Thyroid gland (tissue), 4 donors: ENCODE measurements at regions not wholly inside any gene's neighbourhood (a gene's known extent, or its start where the extent isn't known, plus 50 kb on each side); places are given as distances from the start of the nearest gene placed in this dataset.

Source experiments
- POLR2A ChIP-seq, 2 donors: fragments of 450-650 bp; IDR thresholded peaks; one replicate each; pipeline ENCODE4 v1.6.1; 2017; ENCODE audit warnings: antibody characterized with exemption in 2 of 2, mild to moderate bottlenecking in 2 of 2, moderate library complexity in 1 of 2
- TF ChIP-seq, protein P1 (sequence below), 6 experiments: fragments of 200-600 bp in 3 of 6; fragments of 450-650 bp in 3 of 6; sonication (generic) in 3 of 6; IDR thresholded peaks; one replicate each; pipeline ENCODE4 v1.5.1; 2016 to 2019; ENCODE audit warnings: antibody characterized with exemption in 6 of 6, mild to moderate bottlenecking in 2 of 6, inconsistent platforms in 1 of 6, moderate library complexity in 1 of 6

DNA sequence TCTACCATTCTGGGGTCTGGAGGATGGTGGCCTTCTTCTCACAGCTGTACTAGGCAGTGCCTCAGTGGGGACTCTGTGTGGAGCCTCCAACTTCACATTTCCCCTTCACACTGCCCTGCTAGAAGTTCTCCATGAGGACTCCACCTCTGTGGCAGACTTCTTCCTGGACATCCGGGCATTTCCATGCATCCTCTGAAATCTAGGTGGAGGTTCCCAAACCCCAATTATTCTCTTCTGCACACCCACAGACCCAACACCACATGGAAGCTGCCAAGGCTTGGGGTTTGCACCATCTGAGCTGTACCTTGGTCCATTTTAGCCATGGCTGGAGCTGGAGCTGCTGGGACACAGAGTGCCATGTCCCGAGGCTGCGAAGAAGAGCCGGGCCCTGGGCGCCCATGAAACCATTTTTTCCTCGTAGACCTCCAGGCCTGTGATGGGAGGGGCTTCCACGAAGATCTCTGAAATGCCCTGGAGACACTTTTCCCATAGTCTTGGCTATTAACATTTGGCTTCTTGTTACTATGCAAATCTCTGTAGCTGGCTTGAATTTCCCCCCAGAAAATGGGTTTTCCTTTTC is 170.5 kb downstream of the FOXD2 start:
- TF ChIP-seq, protein P1, sequence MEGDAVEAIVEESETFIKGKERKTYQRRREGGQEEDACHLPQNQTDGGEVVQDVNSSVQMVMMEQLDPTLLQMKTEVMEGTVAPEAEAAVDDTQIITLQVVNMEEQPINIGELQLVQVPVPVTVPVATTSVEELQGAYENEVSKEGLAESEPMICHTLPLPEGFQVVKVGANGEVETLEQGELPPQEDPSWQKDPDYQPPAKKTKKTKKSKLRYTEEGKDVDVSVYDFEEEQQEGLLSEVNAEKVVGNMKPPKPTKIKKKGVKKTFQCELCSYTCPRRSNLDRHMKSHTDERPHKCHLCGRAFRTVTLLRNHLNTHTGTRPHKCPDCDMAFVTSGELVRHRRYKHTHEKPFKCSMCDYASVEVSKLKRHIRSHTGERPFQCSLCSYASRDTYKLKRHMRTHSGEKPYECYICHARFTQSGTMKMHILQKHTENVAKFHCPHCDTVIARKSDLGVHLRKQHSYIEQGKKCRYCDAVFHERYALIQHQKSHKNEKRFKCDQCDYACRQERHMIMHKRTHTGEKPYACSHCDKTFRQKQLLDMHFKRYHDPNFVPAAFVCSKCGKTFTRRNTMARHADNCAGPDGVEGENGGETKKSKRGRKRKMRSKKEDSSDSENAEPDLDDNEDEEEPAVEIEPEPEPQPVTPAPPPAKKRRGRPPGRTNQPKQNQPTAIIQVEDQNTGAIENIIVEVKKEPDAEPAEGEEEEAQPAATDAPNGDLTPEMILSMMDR (IDR thresholded peaks at IDR 0.05): no peak
- TF ChIP-seq POLR2A (IDR thresholded peaks at IDR 0.05): no peak
